Endothelial cell of umbilical vein (primary cell): ENCODE measurements at regions not wholly inside any gene's neighbourhood (a gene's known extent, or its start where the extent isn't known, plus 50 kb on each side); places are given as distances from the start of the nearest gene placed in this dataset.

ENCODE experiments used
- BruUV-seq: library from RNA; stranded (reverse); fragments of 400-500 nt; replicated peaks from 2 replicates; lab custom pipeline; 2021; lab: Mats Ljungman, UMichigan
- CTCF ChIA-PET: fragments of 300-600, 350-600 bp; sonication (Branson Sonifier 250); formaldehyde crosslinking; loops from one replicate; lab custom pipeline; 2021; ENCODE audit warnings: antibody characterized with exemption, inconsistent platforms; lab: Charles Lee
- POLR2A ChIA-PET: fragments of 300-600, 350-600 bp; sonication (Branson Sonifier 250); formaldehyde crosslinking; loops from one replicate; lab custom pipeline; 2021; ENCODE audit warnings: antibody characterized with exemption, inconsistent platforms; lab: Charles Lee
- DNase-seq: peaks from one replicate; pipeline ENCODE4 v3.0.0-alpha.2; 2011; ENCODE audit warnings: low read depth, low spot score
- FAIRE-seq: peaks from 2 replicates; lab custom pipeline; 2011; peaks lifted over from hg19 to GRCh38; lab: Jason Lieb, UNC
- H2AFZ ChIP-seq: 2 replicates; pipeline ENCODE4 v1.6.0; 2012; ENCODE audit warnings: low read depth, low read length, control low read depth, inconsistent platforms
- H3K27ac ChIP-seq: 2 replicates; pipeline ENCODE4 v1.5.1; 2011; ENCODE audit warnings: low read depth, mild to moderate bottlenecking, control low read depth, low read length, moderate library complexity; ENCODE audit not compliant: insufficient read depth
- H3K27me3 ChIP-seq, 2 experiments: 2 replicates each; pipeline versions ENCODE4 v1.6.0 to v1.6.1; 2011; ENCODE audit warnings: low read length in 2 of 2, mixed read lengths in 1 of 2; ENCODE audit not compliant: control insufficient read depth in 2 of 2, insufficient read depth in 2 of 2
- H3K36me3 ChIP-seq, 2 experiments: 2 replicates in 1 of 2; 3 replicates in 1 of 2; pipeline ENCODE4 v1.5.1; 2011; ENCODE audit warnings: low read length in 2 of 2, mild to moderate bottlenecking in 1 of 2, moderate library complexity in 1 of 2; ENCODE audit not compliant: control insufficient read depth in 2 of 2, insufficient read depth in 2 of 2; ENCODE audit errors: extremely low read depth in 1 of 2
- H3K4me1 ChIP-seq: 3 replicates; pipeline ENCODE4 v1.5.1; 2011; ENCODE audit warnings: mild to moderate bottlenecking, low read length; ENCODE audit not compliant: control insufficient read depth, insufficient read depth; ENCODE audit errors: extremely low read depth
- H3K4me2 ChIP-seq: 2 replicates; pipeline ENCODE4 v1.6.1; 2011; ENCODE audit warnings: low read length, control low read depth, mixed read lengths; ENCODE audit not compliant: insufficient read depth
- H3K4me3 ChIP-seq, 3 experiments: fragments of 200-600 bp in 1 of 3; sonication (generic), shearing (Covaris generic) in 1 of 3; replicated peaks in 1 of 3; 2 replicates each; pipeline ENCODE4 v1.5.1; 2011 to 2016; ENCODE audit warnings: control low read depth in 3 of 3, low read length in 3 of 3, mild to moderate bottlenecking in 2 of 3, inconsistent platforms in 1 of 3, low read depth in 1 of 3, moderate library complexity in 1 of 3; ENCODE audit not compliant: insufficient read depth in 1 of 3
- H3K79me2 ChIP-seq: 2 replicates; pipeline ENCODE4 v1.6.0; 2012; ENCODE audit warnings: low read length, inconsistent platforms; ENCODE audit not compliant: control insufficient read depth, insufficient read depth
- H3K9ac ChIP-seq: replicated peaks from 2 replicates; pipeline ENCODE3; 2011; ENCODE audit warnings: low read length, control low read depth; ENCODE audit not compliant: insufficient read depth; ENCODE audit errors: extremely low read depth
- H3K9me1 ChIP-seq: replicated peaks from 3 replicates; pipeline ENCODE4 v1.6.0; 2011; ENCODE audit warnings: mild to moderate bottlenecking, low read length; ENCODE audit not compliant: control insufficient read depth, insufficient read depth; ENCODE audit errors: extremely low read depth
- H3K9me3 ChIP-seq: replicated peaks from 2 replicates; pipeline ENCODE4 v1.5.1; 2012; ENCODE audit warnings: low read length, inconsistent platforms; ENCODE audit not compliant: control insufficient read depth, insufficient read depth
- H4K20me1 ChIP-seq: replicated peaks from 2 replicates; pipeline ENCODE3; 2011; ENCODE audit warnings: mild to moderate bottlenecking, low read length; ENCODE audit not compliant: control insufficient read depth, insufficient read depth; ENCODE audit errors: extremely low read depth
- EZH2 ChIP-seq: IDR thresholded peaks from 2 replicates; pipeline ENCODE4 v1.6.1; 2012; ENCODE audit warnings: borderline replicate concordance, low read depth, mild to moderate bottlenecking, moderate library complexity, low read length, inconsistent platforms; ENCODE audit not compliant: severe bottlenecking
- FOS ChIP-seq: IDR thresholded peaks from 2 replicates; pipeline ENCODE4 v1.6.1; 2011; ENCODE audit warnings: mild to moderate bottlenecking, low read length, moderate library complexity, borderline replicate concordance; ENCODE audit not compliant: insufficient read depth
- GATA2 ChIP-seq: IDR thresholded peaks from 2 replicates; pipeline ENCODE4 v1.7.0; 2011; ENCODE audit warnings: low read depth, mild to moderate bottlenecking, moderate library complexity, mixed read lengths, low read length; ENCODE audit not compliant: insufficient read length, insufficient read depth
- JUN ChIP-seq: IDR thresholded peaks from 2 replicates; pipeline ENCODE4 v1.6.1; 2011; ENCODE audit warnings: borderline replicate concordance, low read depth; ENCODE audit not compliant: insufficient read length, insufficient read depth
- MYC ChIP-seq: IDR thresholded peaks from one replicate; pipeline ENCODE4 v1.6.1; 2011; ENCODE audit warnings: mild to moderate bottlenecking, low read depth, low read length
- POLR2AphosphoS5 ChIP-seq: IDR thresholded peaks from 2 replicates; pipeline ENCODE4 v1.6.1; 2012; ENCODE audit warnings: low read depth, mild to moderate bottlenecking, control low read depth, low read length, moderate library complexity; ENCODE audit not compliant: insufficient read depth
- dilution Hi-C: fragments of 300-500 bp; cut with MboI; formaldehyde crosslinking; loops from one replicate; pipeline ENCODE4 v1.15.0; 2019; ENCODE audit warnings: low sequenced_read_pairs; ENCODE audit not compliant: extremely low pct_ligation_motif_present
- intact Hi-C: fragments of 100-400 bp; cut with micrococcal nuclease; formaldehyde crosslinking; loops from one replicate; pipeline ENCODE4 v1.10.0; 2022
- TF ChIP-seq, protein P1 (sequence below), 2 donors: IDR thresholded peaks; 1 replicate in 1 of 2; 2 replicates in 1 of 2; pipeline ENCODE4 v1.5.1; 2011; ENCODE audit warnings: low read length in 2 of 2, mild to moderate bottlenecking in 2 of 2, moderate library complexity in 2 of 2, control low read depth in 1 of 2, inconsistent platforms in 1 of 2, low read depth in 1 of 2; ENCODE audit not compliant: insufficient read depth in 1 of 2; ENCODE audit errors: extremely low read depth in 1 of 2
- TF ChIP-seq, protein P2 (sequence below): IDR thresholded peaks from 2 replicates; pipeline ENCODE4 v1.6.1; 2011; ENCODE audit not compliant: insufficient read depth, insufficient read length

DNA sequence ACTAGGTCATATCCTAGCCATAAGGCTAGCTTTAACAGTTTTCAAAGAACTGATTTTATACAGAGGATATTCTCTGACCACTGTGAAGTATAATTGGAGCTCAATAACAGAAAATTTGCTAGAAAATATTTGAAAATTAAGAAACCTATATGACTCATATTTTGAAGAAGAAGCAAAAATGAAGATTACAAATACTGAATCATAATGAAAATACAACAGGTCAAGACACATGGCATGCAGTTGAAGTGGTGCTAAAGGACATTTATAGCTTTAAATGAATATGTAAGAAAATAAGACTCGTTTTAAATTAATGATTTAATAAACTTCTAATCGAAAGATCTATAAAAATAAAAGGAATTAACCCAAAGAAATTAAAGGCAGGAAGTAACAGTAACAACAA, 1234.6 kb downstream of the SLC16A7 start:
- dilution Hi-C loops (no loop called here), intact Hi-C loops (no loop called here)
- H3K4me3 ChIP-seq: no peak overlapping the region
- H3K27ac ChIP-seq: no peak overlapping the region
- no peak overlapping the region for H3K4me2 ChIP-seq
- ChIA-PET CTCF (no interaction called here), POLR2A (no interaction called here)
- no peaks in the 10 kb centered on the region for H4K20me1 ChIP-seq
- H3K36me3 ChIP-seq: no peaks in the 10 kb centered on the region
- H3K9me1 ChIP-seq: no peaks in the 10 kb centered on the region
- H3K79me2 ChIP-seq: no peaks in the 10 kb centered on the region
- no peaks in the 10 kb centered on the region for H3K4me1 ChIP-seq
- no peak overlapping the region for H2AFZ ChIP-seq
- H3K9ac ChIP-seq: no peak overlapping the region
- H3K9me3 ChIP-seq: no peaks in the 10 kb centered on the region
- TF ChIP-seq POLR2AphosphoS5: no peak
- TF ChIP-seq, protein P1, sequence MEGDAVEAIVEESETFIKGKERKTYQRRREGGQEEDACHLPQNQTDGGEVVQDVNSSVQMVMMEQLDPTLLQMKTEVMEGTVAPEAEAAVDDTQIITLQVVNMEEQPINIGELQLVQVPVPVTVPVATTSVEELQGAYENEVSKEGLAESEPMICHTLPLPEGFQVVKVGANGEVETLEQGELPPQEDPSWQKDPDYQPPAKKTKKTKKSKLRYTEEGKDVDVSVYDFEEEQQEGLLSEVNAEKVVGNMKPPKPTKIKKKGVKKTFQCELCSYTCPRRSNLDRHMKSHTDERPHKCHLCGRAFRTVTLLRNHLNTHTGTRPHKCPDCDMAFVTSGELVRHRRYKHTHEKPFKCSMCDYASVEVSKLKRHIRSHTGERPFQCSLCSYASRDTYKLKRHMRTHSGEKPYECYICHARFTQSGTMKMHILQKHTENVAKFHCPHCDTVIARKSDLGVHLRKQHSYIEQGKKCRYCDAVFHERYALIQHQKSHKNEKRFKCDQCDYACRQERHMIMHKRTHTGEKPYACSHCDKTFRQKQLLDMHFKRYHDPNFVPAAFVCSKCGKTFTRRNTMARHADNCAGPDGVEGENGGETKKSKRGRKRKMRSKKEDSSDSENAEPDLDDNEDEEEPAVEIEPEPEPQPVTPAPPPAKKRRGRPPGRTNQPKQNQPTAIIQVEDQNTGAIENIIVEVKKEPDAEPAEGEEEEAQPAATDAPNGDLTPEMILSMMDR (IDR thresholded peaks at IDR 0.05; ENCODE audit: extremely low read depth in 1 of 2, insufficient read depth in 1 of 2, low read depth in 1 of 2, low read length in 2 of 2): no peak
- TF ChIP-seq EZH2: no peak
- no peak for TF ChIP-seq MYC
- TF ChIP-seq, protein P2, sequence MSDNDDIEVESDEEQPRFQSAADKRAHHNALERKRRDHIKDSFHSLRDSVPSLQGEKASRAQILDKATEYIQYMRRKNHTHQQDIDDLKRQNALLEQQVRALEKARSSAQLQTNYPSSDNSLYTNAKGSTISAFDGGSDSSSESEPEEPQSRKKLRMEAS: no peak
- no peak for TF ChIP-seq JUN
- no peak for TF ChIP-seq FOS
- TF ChIP-seq GATA2: no peak
- no peaks in the 10 kb centered on the region for H3K27me3 ChIP-seq
- no TSS peak for BruUV-seq
- DNase-seq (no peak), FAIRE-seq (no peak)
